22Rv1 (cell line): ENCODE measurements at regions not wholly inside any gene's neighbourhood (a gene's known extent, or its start where the extent isn't known, plus 50 kb on each side); places are given as distances from the start of the nearest gene placed in this dataset.

Experiments used
- H3K27ac ChIP-seq: fragments of 450-650 bp; 2 replicates; pipeline ENCODE4 v1.5.1; 2017
- ZFX ChIP-seq: fragments of 450-650 bp; IDR thresholded peaks from 2 replicates; pipeline ENCODE4 v1.6.1; 2017; ENCODE audit warnings: antibody characterized with exemption, borderline replicate concordance
- TF ChIP-seq, protein P1 (sequence below): fragments of 450-650 bp; IDR thresholded peaks from 2 replicates; pipeline ENCODE4 v1.5.1; 2017; ENCODE audit warnings: mild to moderate bottlenecking

DNA sequence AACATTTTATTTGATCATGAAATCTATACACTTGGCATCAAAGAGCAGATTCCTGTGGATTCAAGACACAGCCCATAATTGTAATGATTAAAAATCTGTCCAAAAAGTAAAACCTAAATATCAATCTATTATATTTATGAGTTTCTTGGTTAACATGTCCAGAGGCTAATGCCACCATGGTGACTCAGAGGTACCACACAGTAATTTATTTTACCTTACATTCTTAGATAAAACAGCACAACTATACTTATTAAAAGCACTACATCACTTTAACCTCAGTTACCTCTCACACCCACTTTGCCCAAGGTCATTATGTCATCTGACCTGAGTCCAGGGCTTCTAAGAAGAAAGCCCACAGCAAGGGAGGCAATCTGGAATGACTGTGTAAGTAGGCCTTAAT lies 519.2 kb downstream of the RASEF start:
- TF ChIP-seq ZFX = no peak
- TF ChIP-seq, protein P1, sequence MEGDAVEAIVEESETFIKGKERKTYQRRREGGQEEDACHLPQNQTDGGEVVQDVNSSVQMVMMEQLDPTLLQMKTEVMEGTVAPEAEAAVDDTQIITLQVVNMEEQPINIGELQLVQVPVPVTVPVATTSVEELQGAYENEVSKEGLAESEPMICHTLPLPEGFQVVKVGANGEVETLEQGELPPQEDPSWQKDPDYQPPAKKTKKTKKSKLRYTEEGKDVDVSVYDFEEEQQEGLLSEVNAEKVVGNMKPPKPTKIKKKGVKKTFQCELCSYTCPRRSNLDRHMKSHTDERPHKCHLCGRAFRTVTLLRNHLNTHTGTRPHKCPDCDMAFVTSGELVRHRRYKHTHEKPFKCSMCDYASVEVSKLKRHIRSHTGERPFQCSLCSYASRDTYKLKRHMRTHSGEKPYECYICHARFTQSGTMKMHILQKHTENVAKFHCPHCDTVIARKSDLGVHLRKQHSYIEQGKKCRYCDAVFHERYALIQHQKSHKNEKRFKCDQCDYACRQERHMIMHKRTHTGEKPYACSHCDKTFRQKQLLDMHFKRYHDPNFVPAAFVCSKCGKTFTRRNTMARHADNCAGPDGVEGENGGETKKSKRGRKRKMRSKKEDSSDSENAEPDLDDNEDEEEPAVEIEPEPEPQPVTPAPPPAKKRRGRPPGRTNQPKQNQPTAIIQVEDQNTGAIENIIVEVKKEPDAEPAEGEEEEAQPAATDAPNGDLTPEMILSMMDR = no peak
- no peak overlapping the region for H3K27ac ChIP-seq

DNA sequence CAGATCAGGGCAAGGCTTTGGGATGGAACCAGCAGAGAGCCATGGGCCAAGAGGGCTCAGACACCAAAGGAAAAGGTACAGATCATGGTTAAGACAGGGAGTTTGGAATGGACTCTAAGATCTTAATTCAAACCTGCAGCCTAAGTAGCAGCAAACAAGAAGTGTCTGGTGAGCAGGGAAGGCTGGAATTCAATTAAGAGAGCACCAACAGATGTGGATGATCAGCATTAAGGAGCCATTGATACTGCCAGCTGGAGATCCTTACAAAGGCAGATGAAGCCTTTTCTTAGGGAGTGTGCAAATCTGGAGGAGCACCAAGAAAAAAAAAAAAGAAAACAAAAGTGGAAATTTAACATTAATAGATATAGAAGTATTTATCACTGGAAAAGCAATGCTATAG lies 516.8 kb downstream of the RASEF start:
- TF ChIP-seq, protein P1 = no peak
- no peak for TF ChIP-seq ZFX
- no peak overlapping the region for H3K27ac ChIP-seq

DNA sequence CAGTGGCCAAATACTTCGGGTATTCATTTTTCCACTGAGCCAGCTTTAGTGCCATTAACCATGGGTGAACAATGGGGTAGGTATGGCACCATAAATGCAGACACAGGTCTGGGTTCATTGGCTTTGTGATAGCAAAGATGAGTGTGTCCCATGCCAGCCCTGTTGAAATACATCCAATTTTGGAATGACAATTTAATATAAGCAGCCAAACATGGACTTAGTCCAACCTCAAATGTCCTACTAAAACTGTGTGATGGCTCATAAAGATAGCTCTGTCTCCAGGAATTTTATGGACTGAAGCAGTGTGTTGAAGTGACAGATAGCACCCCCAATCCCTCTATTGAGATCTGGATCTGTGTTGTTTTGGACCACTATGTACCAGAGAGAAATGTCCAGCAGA lies 514.9 kb downstream of the RASEF start:
- TF ChIP-seq ZFX = no peak
- TF ChIP-seq, protein P1 = no peak
- no peak overlapping the region for H3K27ac ChIP-seq

DNA sequence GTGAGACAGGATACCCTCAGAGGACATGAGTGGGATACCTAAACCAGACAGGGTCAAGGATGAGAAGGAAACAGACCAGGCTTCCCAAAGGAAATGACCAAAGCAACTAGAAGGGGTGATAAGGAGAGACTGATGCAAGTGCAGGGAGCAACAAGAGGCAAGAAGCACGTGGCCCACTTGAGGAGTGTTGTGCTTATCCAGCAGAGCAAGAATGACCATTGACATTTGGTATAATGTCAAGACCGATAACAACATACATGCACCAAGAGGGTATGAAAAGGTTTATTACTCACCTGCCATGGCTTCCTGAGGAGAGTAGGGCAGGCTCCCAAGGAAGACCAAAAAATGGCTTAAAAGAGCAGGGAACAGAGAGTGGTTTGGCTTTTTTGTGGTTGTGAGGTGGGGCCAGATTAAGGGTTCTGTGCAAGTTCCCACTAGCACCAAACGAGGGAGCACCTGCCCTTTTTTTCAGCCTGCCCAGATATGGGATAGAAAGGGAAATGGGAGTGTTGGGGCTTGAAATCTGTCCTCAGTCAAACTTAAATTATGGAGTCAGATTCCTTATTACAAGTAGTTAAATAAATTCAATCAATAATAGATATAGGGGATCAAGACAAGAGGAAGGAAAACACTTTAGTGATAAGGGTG lies 513.6 kb downstream of the RASEF start:
- H3K27ac ChIP-seq = no peak overlapping the region
- TF ChIP-seq, protein P1 = 0 out of 2 replicates have a peak, but pooled peaks have one; percentile 8
- no peak for TF ChIP-seq ZFX

DNA sequence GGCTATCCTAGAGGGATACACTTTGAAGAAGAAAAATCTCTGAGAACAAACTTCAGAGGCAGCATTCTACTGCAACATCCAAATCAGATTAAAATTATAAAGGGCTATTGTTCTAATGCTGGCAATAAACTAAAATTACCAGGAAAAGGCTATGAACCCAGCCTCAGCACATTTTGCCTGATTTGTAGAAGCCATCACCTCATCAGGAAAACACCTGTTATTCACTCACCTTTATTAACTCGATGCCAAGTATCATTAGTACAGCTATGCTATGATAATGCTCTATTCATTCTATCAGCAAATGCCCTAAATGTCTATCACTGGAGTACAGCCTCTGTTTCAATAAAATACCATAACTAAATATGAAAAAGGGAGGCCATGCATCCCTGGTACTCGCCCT lies 510.2 kb downstream of the RASEF start:
- TF ChIP-seq, protein P1 = no peak
- TF ChIP-seq ZFX = no peak
- H3K27ac ChIP-seq = no peak overlapping the region

DNA sequence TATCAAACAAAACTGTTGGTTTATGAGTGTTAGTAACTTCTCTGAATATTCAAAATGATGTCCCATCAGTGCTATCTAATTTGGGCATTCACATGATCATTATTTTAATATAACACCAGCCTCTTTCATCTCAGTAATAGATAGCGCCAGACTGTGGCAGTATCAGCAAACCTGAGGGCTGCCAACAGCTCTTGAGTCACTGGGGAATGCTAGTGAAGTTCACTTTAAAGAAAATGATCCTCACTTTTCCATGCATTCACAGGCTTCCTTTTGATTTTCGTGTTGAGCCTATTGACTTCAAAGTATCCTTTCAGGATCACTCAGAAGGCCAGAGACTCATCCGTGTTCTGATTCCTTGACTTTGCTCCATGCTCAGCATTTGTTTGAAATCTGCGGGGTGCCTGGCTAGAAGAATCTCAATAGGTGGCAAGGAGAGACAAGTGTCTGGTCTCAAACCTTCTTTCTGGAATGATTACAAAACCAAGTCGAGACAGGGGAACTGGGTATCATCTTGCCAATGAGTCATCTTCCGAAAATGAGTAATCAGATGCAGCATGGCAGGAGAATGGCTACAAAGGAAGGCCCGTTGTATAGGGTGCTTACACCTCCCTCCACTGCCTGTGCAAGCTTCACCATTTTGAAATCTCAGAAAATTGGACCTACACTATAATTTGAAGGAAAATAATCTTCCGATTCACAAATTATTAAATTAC lies 509.1 kb downstream of the RASEF start:
- TF ChIP-seq, protein P1 = no peak
- TF ChIP-seq ZFX = no peak
- H3K27ac ChIP-seq = no peak overlapping the region

DNA sequence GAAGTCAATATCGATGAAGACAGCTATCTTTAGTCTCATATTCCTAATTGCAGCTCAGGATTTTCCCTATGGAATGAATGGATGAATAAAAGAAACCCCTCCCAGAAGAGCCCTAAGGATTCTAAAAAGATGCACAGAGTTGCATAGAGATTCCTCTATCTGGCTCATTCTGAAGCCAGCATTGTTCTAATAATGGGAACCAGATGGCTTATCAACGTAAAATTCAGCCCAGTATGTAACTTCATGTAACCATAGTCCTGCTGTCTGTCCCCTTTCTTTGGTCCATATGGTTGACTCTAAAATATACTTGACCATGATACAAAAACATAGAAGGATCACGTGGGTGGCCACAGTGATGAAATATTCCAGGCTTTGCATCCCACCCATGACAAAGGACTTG lies 508.6 kb downstream of the RASEF start:
- H3K27ac ChIP-seq = no peak overlapping the region
- TF ChIP-seq, protein P1 = no peak
- TF ChIP-seq ZFX = no peak
